ENCODE measurements at regions not wholly inside any gene's neighbourhood (a gene's known extent, or its start where the extent isn't known, plus 50 kb on each side); places are given as distances from the start of the nearest gene placed in this dataset.

- TF ChIP-seq CTCF (IDR thresholded peaks at IDR 0.05; ENCODE audit: low read depth, low read length, poor library complexity, severe bottlenecking): no peak
- no peak for TF ChIP-seq EZH2phosphoT487 (IDR thresholded peaks at IDR 0.05; ENCODE audit: borderline replicate concordance, low read length)
These were observed 508.9 kb upstream of the TCF4 start for GRCh38 chr18:56096861-56097260.
